Type B pancreatic cell (in vitro differentiated cells): ENCODE measurements at regions not wholly inside any gene's neighbourhood (a gene's known extent, or its start where the extent isn't known, plus 50 kb on each side); places are given as distances from the start of the nearest gene placed in this dataset.

Experiments used
- DNase-seq: peaks from one replicate; pipeline ENCODE4 v3.0.0; 2021; ENCODE audit warnings: mixed read lengths; ENCODE audit not compliant: unreplicated experiment; ENCODE audit errors: extremely low spot score
- H3K27ac Mint-ChIP-seq: 2 replicates; pipeline ENCODE4 v1.8.0; 2021; ENCODE audit warnings: mild to moderate bottlenecking, mixed read lengths
- H3K27me3 Mint-ChIP-seq: 2 replicates; pipeline ENCODE4 v1.8.0; 2021; ENCODE audit warnings: mixed read lengths
- H3K36me3 Mint-ChIP-seq: 2 replicates; pipeline ENCODE4 v1.8.0; 2021; ENCODE audit warnings: mixed read lengths
- H3K4me1 Mint-ChIP-seq: one replicate; pipeline ENCODE4 v1.8.0; 2021; ENCODE audit warnings: mixed read lengths; ENCODE audit not compliant: unreplicated experiment
- H3K4me3 Mint-ChIP-seq: 2 replicates; pipeline ENCODE4 v1.8.0; 2021; ENCODE audit warnings: mild to moderate bottlenecking, mixed read lengths
- H3K9me3 Mint-ChIP-seq: 2 replicates; pipeline ENCODE4 v1.8.0; 2021; ENCODE audit warnings: mixed read lengths
- CTCF ChIP-seq: fragments of 200-600 bp; sonication (generic); conservative IDR thresholded peaks from 2 replicates; pipeline ENCODE4 v1.5.0; 2021; ENCODE audit warnings: antibody characterized with exemption, mild to moderate bottlenecking

DNA sequence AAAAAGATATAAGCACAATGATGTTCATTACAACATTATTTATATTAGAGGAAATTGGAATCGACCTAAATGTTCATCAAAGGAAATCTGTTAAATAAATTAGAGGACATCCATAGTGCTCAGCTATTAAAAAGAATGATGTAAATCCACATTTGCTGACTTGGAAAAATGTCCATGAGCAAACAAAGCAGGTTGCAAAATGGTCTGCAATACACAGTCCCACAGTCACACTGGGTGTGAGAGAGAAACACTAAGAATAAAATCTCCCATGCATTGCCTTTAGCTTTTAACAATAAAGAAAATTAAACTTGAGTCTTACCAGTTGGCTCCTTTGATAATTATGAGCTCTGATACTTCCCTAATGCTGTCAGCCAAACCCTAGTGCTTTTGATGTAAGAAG, 811.1 kb upstream of the SALL3 start:
- Mint-ChIP-seq H3K36me3 (no peaks in the 10 kb centered on the region), H3K27ac (no peak overlapping the region), H3K9me3 (no peaks in the 10 kb centered on the region), H3K4me3 (no peak overlapping the region), H3K4me1 (no peaks in the 10 kb centered on the region), H3K27me3 (no peaks in the 10 kb centered on the region)
- DNase-seq: no peak
- TF ChIP-seq CTCF: no peak

DNA sequence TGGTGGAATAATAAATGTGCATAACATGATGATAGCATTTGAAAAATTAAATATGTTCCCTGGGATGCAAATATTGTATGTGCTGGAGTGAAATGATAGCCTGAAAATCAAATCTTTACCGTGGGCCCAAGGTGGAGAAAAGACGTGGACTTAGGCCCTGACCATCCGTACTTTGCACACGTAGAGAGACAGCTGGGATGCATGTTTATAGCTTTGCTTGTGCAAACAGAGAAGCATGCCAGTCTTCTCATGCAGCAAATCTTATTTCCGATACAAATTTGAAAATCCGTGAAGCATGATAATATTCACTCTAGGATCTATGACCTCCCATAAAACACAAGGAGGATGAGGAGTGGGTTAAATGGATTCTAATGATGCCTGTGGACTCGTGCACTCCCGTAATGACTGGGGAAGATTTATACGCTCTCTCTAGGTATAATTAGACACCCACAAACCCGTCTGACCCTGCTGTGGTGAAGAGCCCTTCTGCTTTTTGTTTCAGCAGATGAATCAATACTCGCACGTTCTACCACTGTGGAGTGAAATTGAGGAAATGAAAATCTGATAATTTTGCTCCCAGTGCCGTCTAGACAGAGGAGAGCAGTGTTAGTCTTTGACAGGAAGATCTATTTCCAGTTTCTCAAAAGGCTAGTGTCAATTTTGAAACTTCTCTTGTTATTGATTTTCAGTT, 810.3 kb upstream of the SALL3 start:
- Mint-ChIP-seq H3K36me3 (no peaks in the 10 kb centered on the region), H3K27me3 (no peaks in the 10 kb centered on the region), H3K4me3 (no peak overlapping the region), H3K9me3 (no peaks in the 10 kb centered on the region), H3K4me1 (no peaks in the 10 kb centered on the region), H3K27ac (no peak overlapping the region)
- TF ChIP-seq CTCF: no peak
- DNase-seq: no peak

- TF ChIP-seq CTCF: no peak
- Mint-ChIP-seq H3K4me1 (no peaks in the 10 kb centered on the region), H3K27ac (no peak overlapping the region), H3K36me3 (no peaks in the 10 kb centered on the region), H3K9me3 (no peaks in the 10 kb centered on the region), H3K27me3 (peaks cover 7% of the 10 kb centered on the region), H3K4me3 (no peak overlapping the region)
- no peak for DNase-seq
Measured at GRCh38 chr18:78171954-78172353, 807.7 kb upstream of the SALL3 start.

- TF ChIP-seq CTCF: no peak
- peaks cover 7% of the 10 kb centered on the region for H3K27me3 Mint-ChIP-seq
- no peak for DNase-seq
- H3K4me1 Mint-ChIP-seq: no peaks in the 10 kb centered on the region
- H3K4me3 Mint-ChIP-seq: no peak overlapping the region
- H3K36me3 Mint-ChIP-seq: no peaks in the 10 kb centered on the region
- no peak overlapping the region for H3K27ac Mint-ChIP-seq
- no peaks in the 10 kb centered on the region for H3K9me3 Mint-ChIP-seq
Measured at GRCh38 chr18:78174737-78175136, 804.9 kb upstream of the SALL3 start.

- no peaks in the 10 kb centered on the region for H3K4me1 Mint-ChIP-seq
- H3K27ac Mint-ChIP-seq: no peak overlapping the region
- no peak for TF ChIP-seq CTCF
- no peaks in the 10 kb centered on the region for H3K9me3 Mint-ChIP-seq
- H3K4me3 Mint-ChIP-seq: no peak overlapping the region
- H3K36me3 Mint-ChIP-seq: no peaks in the 10 kb centered on the region
- no peak for DNase-seq
- peaks cover 10% of the 10 kb centered on the region for H3K27me3 Mint-ChIP-seq
Measured at GRCh38 chr18:78178812-78179211, 800.8 kb upstream of the SALL3 start.

- Mint-ChIP-seq H3K4me3 (no peak overlapping the region), H3K27ac (no peak overlapping the region), H3K9me3 (no peaks in the 10 kb centered on the region), H3K27me3 (peaks cover 10% of the 10 kb centered on the region), H3K4me1 (no peaks in the 10 kb centered on the region), H3K36me3 (no peaks in the 10 kb centered on the region)
- DNase-seq: no peak
- no peak for TF ChIP-seq CTCF
Measured at GRCh38 chr18:78180741-78181140, 798.9 kb upstream of the SALL3 start.
